ENCODE measurements at regions not wholly inside any gene's neighbourhood (a gene's known extent, or its start where the extent isn't known, plus 50 kb on each side); places are given as distances from the start of the nearest gene placed in this dataset.

DNA sequence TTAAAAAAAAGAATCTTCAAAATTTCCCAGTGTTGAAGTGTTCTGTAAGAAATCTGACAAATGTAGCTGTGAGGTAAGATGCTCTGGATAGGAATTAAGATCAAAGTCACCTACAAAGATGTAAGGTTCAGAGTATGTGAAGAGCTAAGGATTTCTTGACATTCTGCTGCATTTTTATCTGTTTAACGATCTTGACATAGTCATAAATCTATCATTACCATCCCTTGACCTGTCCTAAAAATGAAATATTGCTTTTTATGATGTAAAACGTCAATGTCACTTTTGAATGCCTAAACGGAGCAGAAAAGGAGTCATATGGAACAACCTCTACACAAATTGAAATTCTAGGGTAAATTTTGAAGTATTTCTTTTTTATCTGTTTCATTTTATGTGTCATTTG is 939.3 kb downstream of the CDH18 start:
- no peaks in the 10 kb centered on the region for H3K36me3 ChIP-seq (replicated peaks in 1 of 2)
- intact Hi-C loops (cut with DNase I): no loop called here
- TF ChIP-seq POLR2A (IDR thresholded peaks at IDR 0.05) (no peak), CTCF (IDR thresholded peaks at IDR 0.05) (no peak)
- DNase-seq: no peak
- H3K27me3 ChIP-seq: no peaks in the 10 kb centered on the region
- WGBS, 4 donors: 27 to 34% (median 30%) methylated on average over 3 of the region's 3 CpGs
- no peak overlapping the region for H3K27ac ChIP-seq
- H3K9me3 ChIP-seq (replicated peaks in 1 of 3): no peaks in the 10 kb centered on the region
- H3K4me1 ChIP-seq (replicated peaks in 1 of 2): no peaks in the 10 kb centered on the region
- H3K4me3 ChIP-seq: no peak overlapping the region

DNA sequence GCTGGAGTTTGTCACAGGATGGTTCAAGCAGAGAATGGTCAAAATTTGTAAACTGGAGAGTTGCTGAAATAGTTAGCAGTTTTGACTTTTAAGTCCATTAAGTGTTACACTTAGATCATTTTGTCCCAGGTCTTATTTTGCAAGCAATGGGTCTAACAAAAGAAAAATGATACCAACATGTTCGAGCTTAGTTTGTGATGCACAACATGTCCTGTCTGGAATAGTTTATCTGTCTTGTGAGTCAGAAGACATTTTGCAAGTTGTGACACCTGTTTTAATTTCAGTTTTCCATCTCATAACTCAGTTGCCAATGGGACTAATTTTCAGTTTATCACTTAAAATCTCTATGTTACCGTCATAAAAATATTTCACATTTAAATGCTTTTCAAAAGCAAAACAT is 929.8 kb downstream of the CDH18 start:
- TF ChIP-seq CTCF (IDR thresholded peaks at IDR 0.05) (no peak), POLR2A (IDR thresholded peaks at IDR 0.05) (no peak)
- 79 to 92% (median 85%) methylated on average over 2 of the region's 2 CpGs for WGBS, 4 donors
- intact Hi-C loops (cut with DNase I): no loop called here
- Histone ChIP-seq H3K27me3 (no peaks in the 10 kb centered on the region), H3K36me3 (replicated peaks in 1 of 2) (no peaks in the 10 kb centered on the region), H3K4me3 (no peak overlapping the region), H3K4me1 (replicated peaks in 1 of 2) (no peaks in the 10 kb centered on the region), H3K9me3 (replicated peaks in 1 of 3) (no peaks in the 10 kb centered on the region), H3K27ac (no peak overlapping the region)
- DNase-seq: no peak

DNA sequence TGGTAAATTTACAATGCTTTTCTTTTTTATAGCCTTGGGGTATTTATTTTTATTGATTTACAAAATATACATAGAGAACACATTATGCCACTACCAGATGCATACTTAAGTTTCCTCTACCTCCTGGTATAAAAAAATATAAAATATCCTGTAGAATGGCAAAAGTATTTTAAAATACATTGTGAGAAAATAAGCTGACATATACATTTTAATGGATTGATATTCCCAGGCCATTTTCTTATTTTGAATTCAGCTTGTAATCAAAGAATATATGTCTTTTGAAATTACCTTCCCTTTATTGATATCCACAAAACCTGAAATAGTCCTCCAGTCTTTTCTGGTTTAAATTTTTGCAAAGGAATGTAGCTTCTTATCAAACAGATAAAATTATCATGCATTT is 923.9 kb downstream of the CDH18 start:
- no peak for DNase-seq
- H3K9me3 ChIP-seq (replicated peaks in 1 of 3): no peaks in the 10 kb centered on the region
- H3K36me3 ChIP-seq (replicated peaks in 1 of 2): no peaks in the 10 kb centered on the region
- H3K27me3 ChIP-seq: no peaks in the 10 kb centered on the region
- H3K27ac ChIP-seq: no peak overlapping the region
- intact Hi-C loops (cut with DNase I): no loop called here
- peaks cover 0 to 11% of the 10 kb centered on the region in 2 donors for H3K4me1 ChIP-seq (replicated peaks in 1 of 2)
- H3K4me3 ChIP-seq: no peak overlapping the region
- TF ChIP-seq CTCF (IDR thresholded peaks at IDR 0.05): no peak

GRCh38 chr5:19067741-19068140 is 920.3 kb downstream of the CDH18 start:
- H3K27me3 ChIP-seq: no peaks in the 10 kb centered on the region
- no peaks in the 10 kb centered on the region for H3K36me3 ChIP-seq (replicated peaks in 1 of 2)
- intact Hi-C loops (cut with DNase I): no loop called here
- no peak overlapping the region for H3K4me3 ChIP-seq
- peaks cover 0 to 11% of the 10 kb centered on the region in 2 donors for H3K4me1 ChIP-seq (replicated peaks in 1 of 2)
- no peak for DNase-seq
- TF ChIP-seq POLR2A (IDR thresholded peaks at IDR 0.05): no peak
- TF ChIP-seq CTCF (IDR thresholded peaks at IDR 0.05): no peak
- no peak overlapping the region for H3K27ac ChIP-seq
- H3K9me3 ChIP-seq (replicated peaks in 1 of 3): no peaks in the 10 kb centered on the region
- WGBS, 4 donors: 50 to 100% (median 83%) methylated on average over 1 of the region's 1 CpG

All from adrenal gland (tissue), 9 donors.